C4-2B (cell line): ENCODE measurements at regions not wholly inside any gene's neighbourhood (a gene's known extent, or its start where the extent isn't known, plus 50 kb on each side); places are given as distances from the start of the nearest gene placed in this dataset.

Source experiments
- H3K27ac ChIP-seq: fragments of 450-650 bp; 2 replicates; pipeline ENCODE4 v1.5.1; 2017
- ZFX ChIP-seq: fragments of 450-650 bp; IDR thresholded peaks from 2 replicates; pipeline ENCODE4 v1.6.1; 2017
- TF ChIP-seq, protein P1 (sequence below): fragments of 450-650 bp; conservative IDR thresholded peaks from 2 replicates; pipeline ENCODE4 v1.5.1; 2017; ENCODE audit warnings: mild to moderate bottlenecking

DNA sequence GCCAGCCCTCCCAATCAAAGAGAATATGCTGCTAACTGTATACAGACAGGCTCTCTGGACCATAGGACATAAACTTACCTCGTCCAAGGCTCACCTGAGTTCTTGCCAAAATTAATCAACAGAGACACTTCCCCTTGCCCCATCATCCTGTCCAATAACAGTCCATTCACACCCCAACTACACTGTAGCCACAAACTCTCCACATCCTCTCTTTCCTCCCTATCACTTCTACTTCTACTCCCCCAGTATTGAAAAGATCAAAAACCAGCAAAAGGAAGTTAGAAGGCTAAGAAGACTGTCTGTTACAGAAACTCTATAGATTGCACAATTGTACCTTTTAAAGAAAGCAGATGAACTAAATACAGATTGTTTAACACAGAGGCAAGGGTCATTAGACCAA, 133.5 kb upstream of the STT3B start:
- TF ChIP-seq ZFX = no peak
- TF ChIP-seq, protein P1, sequence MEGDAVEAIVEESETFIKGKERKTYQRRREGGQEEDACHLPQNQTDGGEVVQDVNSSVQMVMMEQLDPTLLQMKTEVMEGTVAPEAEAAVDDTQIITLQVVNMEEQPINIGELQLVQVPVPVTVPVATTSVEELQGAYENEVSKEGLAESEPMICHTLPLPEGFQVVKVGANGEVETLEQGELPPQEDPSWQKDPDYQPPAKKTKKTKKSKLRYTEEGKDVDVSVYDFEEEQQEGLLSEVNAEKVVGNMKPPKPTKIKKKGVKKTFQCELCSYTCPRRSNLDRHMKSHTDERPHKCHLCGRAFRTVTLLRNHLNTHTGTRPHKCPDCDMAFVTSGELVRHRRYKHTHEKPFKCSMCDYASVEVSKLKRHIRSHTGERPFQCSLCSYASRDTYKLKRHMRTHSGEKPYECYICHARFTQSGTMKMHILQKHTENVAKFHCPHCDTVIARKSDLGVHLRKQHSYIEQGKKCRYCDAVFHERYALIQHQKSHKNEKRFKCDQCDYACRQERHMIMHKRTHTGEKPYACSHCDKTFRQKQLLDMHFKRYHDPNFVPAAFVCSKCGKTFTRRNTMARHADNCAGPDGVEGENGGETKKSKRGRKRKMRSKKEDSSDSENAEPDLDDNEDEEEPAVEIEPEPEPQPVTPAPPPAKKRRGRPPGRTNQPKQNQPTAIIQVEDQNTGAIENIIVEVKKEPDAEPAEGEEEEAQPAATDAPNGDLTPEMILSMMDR = no peak
- H3K27ac ChIP-seq = no peak overlapping the region

DNA sequence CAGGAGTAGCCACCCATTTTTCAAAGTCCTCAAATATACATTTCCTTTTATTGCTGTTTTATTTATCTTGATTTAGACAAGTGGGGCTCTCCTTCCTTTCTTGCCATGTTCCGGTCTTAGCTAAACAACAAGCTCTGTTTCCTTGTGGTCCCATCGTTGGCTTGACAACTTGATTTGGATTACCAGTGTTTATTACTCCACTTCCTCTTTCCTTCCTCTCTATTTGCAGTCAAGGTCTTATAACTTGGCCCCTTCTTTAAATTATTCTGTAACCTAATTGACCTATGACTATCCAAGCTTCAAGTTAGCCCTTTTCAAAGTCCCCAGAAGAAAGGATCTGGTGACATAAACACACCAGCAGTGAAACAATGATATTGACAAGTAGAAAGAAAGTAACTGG, 130.6 kb upstream of the STT3B start:
- TF ChIP-seq, protein P1 = no peak
- TF ChIP-seq ZFX = no peak
- H3K27ac ChIP-seq = no peak overlapping the region

DNA sequence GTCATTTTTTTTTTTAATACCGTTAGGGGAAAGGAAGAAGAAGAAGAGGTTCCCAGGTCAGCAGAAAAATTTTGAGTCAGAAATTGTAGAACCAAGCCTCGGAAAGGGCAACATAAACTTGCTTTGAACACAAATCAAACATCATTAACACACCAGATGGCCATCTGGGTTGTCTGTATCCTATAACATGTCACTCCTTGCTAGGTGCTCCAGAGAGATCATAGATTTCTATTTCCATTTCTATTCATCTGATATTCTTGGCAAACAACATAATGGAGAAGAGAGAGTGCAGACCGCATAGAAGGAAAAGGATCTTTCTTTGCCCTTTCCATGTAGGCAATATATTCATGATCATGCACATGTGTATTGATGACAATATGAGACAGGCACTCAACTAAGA, 129.5 kb upstream of the STT3B start:
- TF ChIP-seq ZFX = no peak
- TF ChIP-seq, protein P1 = no peak
- H3K27ac ChIP-seq = no peak overlapping the region

DNA sequence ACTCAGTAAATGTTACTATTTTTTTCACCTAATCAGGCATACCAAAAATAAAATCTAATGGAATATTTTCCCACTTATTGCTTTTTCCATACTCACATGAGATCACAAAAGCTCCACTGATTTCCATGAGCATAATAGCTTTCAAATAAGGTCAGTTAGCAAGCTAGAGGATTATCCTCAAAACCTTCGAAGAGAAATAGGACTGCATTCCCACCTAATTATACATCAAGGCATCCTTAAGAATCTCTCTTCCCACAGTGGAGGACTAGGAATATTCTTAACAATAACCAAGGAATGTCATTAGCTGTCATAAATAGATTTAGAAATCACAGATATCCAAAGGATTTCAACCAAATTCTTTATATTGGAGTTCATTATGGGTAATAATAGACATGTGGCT, 127.9 kb upstream of the STT3B start:
- TF ChIP-seq ZFX = no peak
- TF ChIP-seq, protein P1 = no peak
- no peak overlapping the region for H3K27ac ChIP-seq

DNA sequence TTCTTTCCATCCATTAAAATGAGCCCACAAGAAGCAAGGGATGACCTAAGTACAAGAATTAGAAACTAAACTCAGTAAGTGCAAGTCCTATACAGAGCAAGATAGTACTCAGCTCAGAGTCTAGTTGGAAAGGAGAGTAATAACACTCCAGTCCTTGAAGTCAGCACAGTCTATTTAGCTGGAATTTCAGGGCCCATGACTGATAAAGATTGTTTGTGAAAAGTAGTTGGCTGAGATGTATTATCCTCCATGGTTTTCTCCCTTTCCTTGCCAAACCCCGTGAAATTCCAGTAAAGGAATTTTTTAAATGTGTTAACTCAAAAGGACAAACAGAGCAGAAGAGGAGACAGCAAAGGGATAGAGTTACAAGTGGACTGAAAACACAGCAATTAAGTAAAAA, 127.2 kb upstream of the STT3B start:
- TF ChIP-seq ZFX = no peak
- TF ChIP-seq, protein P1 = no peak

DNA sequence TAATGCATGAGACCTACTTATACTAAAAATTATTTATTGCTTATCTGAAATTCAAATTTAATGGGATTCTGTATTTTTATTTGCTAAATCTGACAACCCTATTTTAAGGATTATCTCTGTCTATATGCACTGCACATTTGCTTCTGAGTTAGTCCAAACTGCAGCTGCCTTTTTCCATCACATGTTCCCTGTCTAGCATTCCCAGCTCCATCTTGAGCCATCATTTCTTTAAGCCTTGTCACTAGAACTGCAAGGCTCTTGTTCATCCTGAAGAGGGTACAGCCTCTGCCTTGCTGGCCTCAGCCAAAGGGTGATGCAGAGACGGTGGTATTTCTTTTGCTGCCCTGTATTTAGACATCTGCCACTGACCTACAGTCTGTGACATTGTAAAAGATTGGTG, 125.8 kb upstream of the STT3B start:
- no peak overlapping the region for H3K27ac ChIP-seq
- TF ChIP-seq, protein P1 = no peak
- no peak for TF ChIP-seq ZFX

More for the DNA sequence above, 127.2 kb upstream of the STT3B start:
- H3K27ac ChIP-seq = no peak overlapping the region

DNA sequence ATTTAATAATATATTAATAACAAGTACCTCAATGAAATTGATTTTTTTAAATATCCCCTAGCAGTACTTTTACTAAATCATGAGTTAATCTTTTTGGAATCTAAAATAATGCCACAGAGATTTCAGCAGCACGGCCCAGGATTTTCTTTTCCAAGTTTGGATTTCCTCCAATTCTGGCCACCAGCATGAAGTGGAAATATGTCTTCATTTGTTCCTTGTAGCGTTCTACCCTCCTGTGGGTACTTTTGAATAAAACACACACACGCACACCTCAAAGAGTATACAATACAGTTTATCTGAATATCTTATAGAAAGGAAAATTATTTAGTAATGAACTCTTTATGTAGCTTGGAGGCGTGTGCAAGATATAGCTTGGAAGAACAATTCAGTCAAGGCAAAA, 125.1 kb upstream of the STT3B start:
- TF ChIP-seq ZFX = no peak
- TF ChIP-seq, protein P1 = no peak

More for the DNA sequence above, 125.1 kb upstream of the STT3B start:
- H3K27ac ChIP-seq = no peak overlapping the region
